IgD-negative memory B cell (primary cell): ENCODE measurements at regions not wholly inside any gene's neighbourhood (a gene's known extent, or its start where the extent isn't known, plus 50 kb on each side); places are given as distances from the start of the nearest gene placed in this dataset.

Source experiments
- H3K27ac Mint-ChIP-seq, 3 donors: one replicate each; pipeline ENCODE4 v1.8.0; 2020 to 2022; ENCODE audit warnings: mild to moderate bottlenecking in 3 of 3, mixed read lengths in 3 of 3, moderate library complexity in 1 of 3
- H3K27me3 Mint-ChIP-seq: one replicate; pipeline ENCODE4 v1.8.0; 2021; ENCODE audit warnings: mixed read lengths
- H3K36me3 Mint-ChIP-seq: one replicate; pipeline ENCODE4 v1.8.0; 2020; ENCODE audit warnings: mild to moderate bottlenecking, mixed read lengths
- H3K4me1 Mint-ChIP-seq, 3 donors: one replicate each; pipeline ENCODE4 v1.8.0; 2020 to 2022; ENCODE audit warnings: mixed read lengths in 3 of 3, mild to moderate bottlenecking in 1 of 3
- H3K4me3 Mint-ChIP-seq, 4 donors: one replicate each; pipeline ENCODE4 v1.8.0; 2020 to 2022; ENCODE audit warnings: mild to moderate bottlenecking in 4 of 4, mixed read lengths in 4 of 4, moderate library complexity in 3 of 4
- H3K9me3 Mint-ChIP-seq, 3 donors: one replicate each; pipeline ENCODE4 v1.8.0; 2020 to 2021; ENCODE audit warnings: mixed read lengths in 3 of 3, mild to moderate bottlenecking in 1 of 3

DNA sequence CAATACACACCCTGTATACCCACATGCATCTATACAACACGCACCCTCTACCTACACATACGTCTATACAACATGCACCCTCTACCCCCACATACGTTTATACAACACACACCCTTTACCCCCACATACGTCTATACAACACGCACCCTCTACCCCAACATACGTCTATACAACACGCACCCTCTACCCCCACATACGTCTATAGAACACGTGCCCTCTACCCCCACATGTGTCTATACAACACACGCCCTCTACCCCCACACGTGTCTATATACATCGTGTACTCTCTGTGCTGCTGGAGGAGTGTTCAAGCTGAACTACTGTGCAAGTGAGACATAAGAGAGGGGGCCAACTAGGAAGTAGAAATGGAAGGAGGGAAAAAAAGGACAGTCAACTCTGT, 621.7 kb upstream of the HS6ST1 start:
- no peak overlapping the region for H3K4me3 Mint-ChIP-seq
- no peaks in the 10 kb centered on the region for H3K36me3 Mint-ChIP-seq
- no peak overlapping the region for H3K27ac Mint-ChIP-seq
- peaks cover 2% of the 10 kb centered on the region for H3K27me3 Mint-ChIP-seq
- H3K4me1 Mint-ChIP-seq, result no peaks in the 10 kb centered on the region
- no peaks in the 10 kb centered on the region for H3K9me3 Mint-ChIP-seq

DNA sequence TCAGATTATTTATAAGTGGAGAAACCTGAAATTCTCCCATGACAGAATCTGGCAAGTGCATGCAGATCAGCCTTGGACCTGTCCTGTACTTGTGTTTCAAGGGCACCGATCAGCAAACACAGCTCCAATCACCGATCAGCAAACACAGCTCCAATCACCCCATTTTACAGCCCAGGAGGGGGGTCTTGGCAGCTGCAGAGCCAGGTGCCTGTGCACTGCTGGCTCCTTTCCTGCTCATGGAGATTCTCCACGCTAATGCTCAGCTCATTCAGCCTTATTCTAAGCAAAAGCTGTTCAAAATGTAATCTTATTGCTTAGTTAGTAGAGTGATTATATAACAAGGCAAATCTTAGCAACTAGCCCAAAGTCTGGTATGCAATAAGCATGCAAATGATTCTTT, 623.1 kb upstream of the HS6ST1 start:
- no peak overlapping the region for H3K27ac Mint-ChIP-seq
- no peaks in the 10 kb centered on the region for H3K4me1 Mint-ChIP-seq
- H3K4me3 Mint-ChIP-seq, result no peak overlapping the region
- H3K9me3 Mint-ChIP-seq, result no peaks in the 10 kb centered on the region
- H3K36me3 Mint-ChIP-seq, result no peaks in the 10 kb centered on the region
- H3K27me3 Mint-ChIP-seq, result peaks cover 2% of the 10 kb centered on the region

DNA sequence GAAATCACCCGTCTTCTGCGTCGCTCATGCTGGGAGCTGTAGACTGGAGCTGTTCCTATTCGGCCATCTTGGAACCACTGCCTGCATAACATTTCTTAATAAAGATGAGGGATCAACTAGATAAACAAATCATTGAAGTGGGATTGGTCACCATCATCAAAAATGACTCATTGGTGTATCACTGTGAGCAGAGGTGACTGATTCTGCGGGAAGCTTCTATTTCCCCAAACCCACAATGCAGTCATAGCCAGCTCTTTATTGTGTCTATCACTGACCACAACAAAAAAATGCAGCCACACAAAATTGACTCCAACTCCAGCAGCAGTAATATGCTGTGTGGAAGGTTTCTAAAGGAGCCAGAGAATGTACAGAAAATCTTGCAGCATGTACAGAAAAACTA, 630.7 kb upstream of the HS6ST1 start:
- H3K9me3 Mint-ChIP-seq, result peaks cover 3 to 4% (median 3%) of the 10 kb centered on the region in 3 donors
- no peak overlapping the region for H3K27ac Mint-ChIP-seq
- no peak overlapping the region for H3K4me3 Mint-ChIP-seq
- H3K27me3 Mint-ChIP-seq, result peaks cover 10% of the 10 kb centered on the region
- H3K4me1 Mint-ChIP-seq, result no peaks in the 10 kb centered on the region
- peaks cover 2% of the 10 kb centered on the region for H3K36me3 Mint-ChIP-seq

DNA sequence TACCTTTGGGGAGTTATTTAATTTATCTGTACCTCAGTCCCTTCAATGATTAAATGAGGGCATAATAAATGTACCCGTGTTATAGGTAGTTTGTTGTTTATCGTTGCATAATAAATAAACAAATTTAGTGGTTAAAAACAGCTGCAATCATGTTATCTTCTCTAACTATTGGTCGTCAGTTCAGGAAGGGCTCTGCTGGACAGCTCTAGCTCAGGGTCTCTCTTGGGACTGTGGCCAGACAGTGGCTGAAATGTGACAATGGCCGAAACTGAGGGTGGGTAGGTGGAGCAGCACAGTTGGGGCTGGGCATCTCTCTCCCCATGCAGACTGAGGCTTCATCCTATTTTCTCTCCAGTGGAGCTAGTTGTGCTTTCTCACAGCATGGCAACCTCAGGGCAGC, 632.1 kb upstream of the HS6ST1 start:
- Mint-ChIP-seq H3K9me3 (peaks cover 3 to 5% (median 4%) of the 10 kb centered on the region in 3 donors), H3K36me3 (peaks cover 2% of the 10 kb centered on the region), H3K27ac (no peak overlapping the region), H3K4me3 (peak overlapping the region in 1 of 4 donors; percentile 31), H3K27me3 (peaks cover 10% of the 10 kb centered on the region), H3K4me1 (no peaks in the 10 kb centered on the region)

DNA sequence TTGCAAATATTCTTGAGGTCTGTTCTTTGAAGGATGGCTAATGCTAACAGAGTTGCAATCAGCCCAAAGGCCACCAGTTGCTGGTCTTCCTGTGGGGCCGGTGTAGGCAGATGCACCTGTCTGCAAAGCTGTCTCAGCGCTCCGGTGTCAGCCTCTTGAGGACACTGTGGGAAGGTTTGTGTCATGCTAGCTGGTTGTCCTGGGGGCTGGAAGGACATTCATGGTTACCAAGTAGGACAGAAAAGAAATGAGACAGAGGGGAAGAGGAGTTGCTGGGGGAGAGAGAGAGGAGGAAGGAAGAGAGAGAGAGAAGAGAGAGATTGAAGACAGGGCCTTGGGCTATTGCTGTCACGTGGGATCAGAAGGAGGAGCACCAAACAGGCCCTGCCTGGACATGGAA, 639.6 kb upstream of the HS6ST1 start:
- peaks cover 1% of the 10 kb centered on the region for H3K36me3 Mint-ChIP-seq
- H3K27ac Mint-ChIP-seq, result no peak overlapping the region
- no peak overlapping the region for H3K4me3 Mint-ChIP-seq
- H3K27me3 Mint-ChIP-seq, result no peaks in the 10 kb centered on the region
- peaks cover 4 to 13% (median 10%) of the 10 kb centered on the region in 3 donors for H3K9me3 Mint-ChIP-seq
- no peaks in the 10 kb centered on the region for H3K4me1 Mint-ChIP-seq

DNA sequence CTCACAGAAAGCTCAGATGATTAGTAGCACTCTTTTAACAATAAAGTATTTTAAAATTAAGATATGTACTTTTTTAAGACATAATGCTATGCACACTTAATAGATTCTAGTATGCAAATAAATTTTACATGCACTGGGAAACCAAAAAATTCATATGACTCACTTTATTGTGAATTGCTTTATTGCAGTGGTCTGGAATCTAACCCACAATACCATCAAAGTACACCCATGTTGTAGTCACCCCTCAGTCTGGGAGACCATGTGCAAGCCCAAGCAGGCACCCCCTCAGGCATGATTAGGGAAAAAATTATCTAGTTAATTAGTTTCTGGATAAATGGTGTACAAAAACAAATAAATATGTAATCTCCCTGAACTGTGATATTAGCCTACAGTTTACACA, 649.0 kb upstream of the HS6ST1 start:
- Mint-ChIP-seq H3K4me3 (no peak overlapping the region), H3K4me1 (no peaks in the 10 kb centered on the region), H3K27me3 (no peaks in the 10 kb centered on the region), H3K27ac (no peak overlapping the region), H3K36me3 (no peaks in the 10 kb centered on the region), H3K9me3 (peaks cover 0 to 4% (median 0%) of the 10 kb centered on the region in 3 donors)

DNA sequence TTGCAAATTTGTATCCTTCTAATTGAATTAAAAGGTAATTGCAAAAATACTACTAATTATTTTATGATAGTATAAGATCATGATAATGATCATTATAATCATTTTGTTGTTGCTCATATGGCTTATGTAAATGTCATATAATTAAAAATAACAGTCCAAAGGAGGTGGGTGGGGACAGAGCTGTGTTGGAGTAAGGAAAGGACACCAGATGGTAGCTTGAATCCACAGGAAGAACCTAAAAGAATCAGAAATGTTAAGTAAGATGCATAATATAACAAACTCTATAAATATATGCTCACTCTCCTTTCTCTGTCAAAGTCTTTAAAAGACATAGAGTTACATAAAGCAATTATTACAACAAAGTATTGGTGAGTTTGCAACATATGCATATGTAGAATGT, 650.7 kb upstream of the HS6ST1 start:
- Mint-ChIP-seq H3K9me3 (no peaks in the 10 kb centered on the region), H3K4me1 (no peaks in the 10 kb centered on the region), H3K27ac (no peak overlapping the region)

DNA sequence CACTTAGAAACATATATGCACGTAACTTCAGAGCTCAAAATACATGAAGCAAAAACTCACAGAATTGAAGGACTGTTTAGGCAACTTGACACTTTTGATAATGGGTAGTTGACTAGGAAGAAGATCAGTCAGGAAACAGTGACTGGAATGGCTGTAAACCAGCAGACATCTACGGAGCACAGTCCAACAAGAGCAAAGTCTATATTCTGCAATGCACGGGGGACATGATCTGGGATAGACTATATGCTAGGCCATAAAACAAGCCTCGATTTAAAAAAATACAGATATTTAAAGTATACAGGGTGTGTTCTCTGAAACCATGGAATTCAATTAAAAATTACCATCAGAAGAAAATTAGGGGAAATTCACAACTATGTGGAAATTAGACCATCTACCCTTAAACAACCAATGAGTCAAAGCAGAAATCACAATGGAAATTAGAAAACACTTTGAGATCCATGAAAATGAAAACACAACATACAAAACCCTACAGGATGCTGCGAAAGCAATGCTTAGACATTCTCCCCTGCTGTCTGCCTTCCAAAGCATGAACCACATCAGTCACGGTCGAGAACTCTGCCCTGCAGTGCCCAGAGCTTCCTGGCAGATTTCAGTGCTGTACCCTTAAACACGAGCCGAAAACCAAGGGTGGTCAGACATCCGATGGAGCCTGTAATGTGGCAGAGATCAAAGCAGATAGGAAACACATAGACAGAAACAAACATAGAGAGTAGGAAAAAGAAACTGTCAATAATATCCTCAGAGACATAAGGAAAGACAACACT, 651.9 kb upstream of the HS6ST1 start:
- no peaks in the 10 kb centered on the region for H3K36me3 Mint-ChIP-seq
- no peaks in the 10 kb centered on the region for H3K9me3 Mint-ChIP-seq
- no peak overlapping the region for H3K27ac Mint-ChIP-seq
- H3K27me3 Mint-ChIP-seq, result peaks cover 2% of the 10 kb centered on the region
- no peak overlapping the region for H3K4me3 Mint-ChIP-seq
- no peaks in the 10 kb centered on the region for H3K4me1 Mint-ChIP-seq

More for the DNA sequence above, 650.7 kb upstream of the HS6ST1 start:
- Mint-ChIP-seq H3K27me3 (peaks cover 2% of the 10 kb centered on the region), H3K36me3 (no peaks in the 10 kb centered on the region), H3K4me3 (no peak overlapping the region)

DNA sequence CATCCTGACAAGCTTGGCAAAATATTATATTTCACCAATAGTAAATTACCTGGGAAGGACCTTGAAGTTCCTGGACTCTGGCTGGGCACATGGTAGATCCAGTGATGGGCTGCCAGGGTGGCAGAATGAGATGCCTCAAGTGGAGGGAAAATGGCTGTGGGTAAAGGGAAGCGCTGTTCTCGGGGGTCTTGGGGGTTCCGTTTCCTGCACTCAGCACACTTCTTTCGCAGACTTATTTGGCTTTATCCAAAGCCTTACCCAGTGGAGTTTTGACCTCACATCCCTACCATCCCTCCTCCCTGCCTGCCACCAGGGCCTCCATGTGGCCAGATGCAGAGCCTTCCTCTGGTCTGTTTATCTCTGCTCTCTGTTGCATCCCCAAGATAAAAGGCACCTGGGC, 654.9 kb upstream of the HS6ST1 start:
- Mint-ChIP-seq H3K27me3 (peaks cover 2% of the 10 kb centered on the region), H3K9me3 (no peaks in the 10 kb centered on the region), H3K4me1 (no peaks in the 10 kb centered on the region), H3K4me3 (no peak overlapping the region), H3K27ac (no peak overlapping the region), H3K36me3 (no peaks in the 10 kb centered on the region)

DNA sequence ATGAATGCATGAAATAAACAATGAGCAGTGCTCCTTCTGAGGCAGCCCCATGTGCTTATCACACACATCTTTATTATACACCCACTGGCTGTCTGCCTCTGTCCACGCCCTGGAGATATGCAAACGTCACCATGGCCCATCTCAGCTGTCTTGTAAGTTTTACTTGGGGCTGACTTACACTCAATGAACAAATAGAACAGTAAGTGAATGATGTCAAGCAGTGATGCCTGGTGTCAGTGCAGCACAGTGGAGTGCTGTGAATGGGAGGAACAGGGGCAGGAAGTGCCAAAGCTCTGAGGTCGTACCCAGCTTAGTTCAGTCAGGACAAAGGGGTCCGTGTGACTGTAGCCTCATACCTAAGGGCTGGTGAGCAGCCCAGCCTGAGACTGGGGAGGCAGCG, 659.5 kb upstream of the HS6ST1 start:
- Mint-ChIP-seq H3K9me3 (no peaks in the 10 kb centered on the region), H3K4me3 (no peak overlapping the region), H3K27ac (no peak overlapping the region)

DNA sequence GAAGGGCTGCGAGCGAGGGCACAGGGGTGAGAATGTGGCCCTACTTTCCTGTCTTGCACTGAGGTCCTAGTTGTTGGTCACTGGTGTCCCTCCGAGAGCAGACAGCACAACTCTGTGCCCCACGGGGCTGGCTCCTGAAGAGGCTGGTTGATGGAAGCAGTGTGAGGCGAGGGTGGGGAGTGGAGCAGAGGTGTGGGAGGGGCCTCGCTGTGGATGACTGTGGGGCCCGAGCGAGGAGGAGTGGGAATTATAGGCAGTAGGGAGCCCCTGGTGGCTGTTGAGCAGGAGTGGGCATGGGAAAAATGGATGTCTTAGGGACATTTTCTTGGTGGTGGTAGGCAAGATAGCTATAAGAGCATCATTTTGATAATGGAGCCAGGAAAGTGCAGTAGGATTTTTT, 660.5 kb upstream of the HS6ST1 start:
- H3K9me3 Mint-ChIP-seq, result no peaks in the 10 kb centered on the region
- no peak overlapping the region for H3K27ac Mint-ChIP-seq
- H3K4me3 Mint-ChIP-seq, result no peak overlapping the region
- H3K36me3 Mint-ChIP-seq, result no peaks in the 10 kb centered on the region
- peaks cover 6% of the 10 kb centered on the region for H3K27me3 Mint-ChIP-seq
- peaks cover 0 to 1% (median 0%) of the 10 kb centered on the region in 3 donors for H3K4me1 Mint-ChIP-seq

More for the DNA sequence above, 659.5 kb upstream of the HS6ST1 start:
- no peaks in the 10 kb centered on the region for H3K36me3 Mint-ChIP-seq
- peaks cover 6% of the 10 kb centered on the region for H3K27me3 Mint-ChIP-seq
- H3K4me1 Mint-ChIP-seq, result peaks cover 0 to 1% (median 0%) of the 10 kb centered on the region in 3 donors

DNA sequence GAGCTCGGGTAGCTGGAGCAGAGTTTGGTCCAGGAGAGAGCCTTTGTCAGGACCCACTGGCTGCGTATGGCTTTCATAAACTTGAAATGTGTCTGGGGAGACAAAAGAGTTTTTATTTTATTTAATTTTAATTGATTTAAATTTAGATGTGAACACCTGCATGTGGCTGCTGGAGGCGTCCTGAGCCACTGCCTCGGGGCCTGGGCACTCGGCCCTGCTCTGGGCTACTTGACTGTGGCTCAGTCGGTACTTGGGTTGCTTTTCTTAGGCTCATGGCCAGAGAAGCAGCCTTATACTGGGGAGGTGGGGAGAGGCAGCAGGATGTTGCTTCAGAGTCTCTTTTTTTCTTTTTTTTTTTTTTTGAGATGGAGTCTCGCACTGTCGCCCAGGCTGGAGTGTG, 661.8 kb upstream of the HS6ST1 start:
- no peak overlapping the region for H3K4me3 Mint-ChIP-seq
- H3K9me3 Mint-ChIP-seq, result no peaks in the 10 kb centered on the region
- peaks cover 0 to 1% (median 0%) of the 10 kb centered on the region in 3 donors for H3K4me1 Mint-ChIP-seq
- no peaks in the 10 kb centered on the region for H3K36me3 Mint-ChIP-seq
- no peak overlapping the region for H3K27ac Mint-ChIP-seq
- H3K27me3 Mint-ChIP-seq, result peaks cover 6% of the 10 kb centered on the region

DNA sequence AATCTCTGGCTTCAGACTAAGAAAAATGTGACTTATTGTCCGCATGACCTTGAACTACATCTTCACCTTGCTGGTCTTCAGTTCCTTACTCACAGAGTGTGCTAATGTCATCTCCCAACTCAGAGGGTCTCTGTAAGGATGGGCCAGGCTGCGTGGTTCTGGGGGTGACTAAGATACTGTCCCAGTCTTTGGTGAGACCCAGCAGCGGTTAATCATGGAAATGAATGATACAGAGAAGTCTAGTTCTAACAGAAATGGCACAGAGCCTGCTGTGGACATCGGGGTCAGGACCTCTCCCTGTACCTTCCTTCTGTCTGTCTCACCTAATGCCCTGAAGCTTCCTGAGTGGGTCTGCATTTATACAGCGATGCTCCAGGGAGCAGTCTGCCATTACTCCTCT, 662.7 kb upstream of the HS6ST1 start:
- Mint-ChIP-seq H3K27ac (no peak overlapping the region), H3K27me3 (peaks cover 6% of the 10 kb centered on the region), H3K9me3 (peaks cover 0 to 4% (median 0%) of the 10 kb centered on the region in 3 donors), H3K4me1 (peaks cover 0 to 1% (median 0%) of the 10 kb centered on the region in 3 donors), H3K4me3 (no peak overlapping the region), H3K36me3 (no peaks in the 10 kb centered on the region)

DNA sequence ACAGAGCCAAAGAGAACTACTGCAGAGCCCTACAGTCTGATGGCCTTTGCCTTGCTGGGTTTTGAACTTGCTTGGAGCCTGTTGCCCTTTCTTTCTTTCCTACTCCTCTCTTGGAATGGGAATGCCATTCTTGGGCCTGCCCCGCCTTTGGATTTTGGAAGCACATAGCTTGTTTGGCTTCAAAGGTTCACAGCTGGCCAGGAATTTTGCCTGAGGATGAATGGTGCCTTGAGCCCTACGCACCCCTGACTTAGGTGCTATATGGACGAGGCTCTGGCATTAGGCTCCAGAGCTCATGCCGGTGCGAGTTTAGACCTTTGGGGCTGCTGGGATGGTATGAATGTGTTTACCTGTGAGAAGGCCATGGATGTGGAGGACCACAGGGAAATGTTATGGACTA, 663.3 kb upstream of the HS6ST1 start:
- Mint-ChIP-seq H3K27me3 (peaks cover 6% of the 10 kb centered on the region), H3K4me3 (no peak overlapping the region), H3K36me3 (no peaks in the 10 kb centered on the region), H3K9me3 (peaks cover 0 to 4% (median 0%) of the 10 kb centered on the region in 3 donors), H3K27ac (no peak overlapping the region), H3K4me1 (peaks cover 0 to 1% (median 0%) of the 10 kb centered on the region in 3 donors)

DNA sequence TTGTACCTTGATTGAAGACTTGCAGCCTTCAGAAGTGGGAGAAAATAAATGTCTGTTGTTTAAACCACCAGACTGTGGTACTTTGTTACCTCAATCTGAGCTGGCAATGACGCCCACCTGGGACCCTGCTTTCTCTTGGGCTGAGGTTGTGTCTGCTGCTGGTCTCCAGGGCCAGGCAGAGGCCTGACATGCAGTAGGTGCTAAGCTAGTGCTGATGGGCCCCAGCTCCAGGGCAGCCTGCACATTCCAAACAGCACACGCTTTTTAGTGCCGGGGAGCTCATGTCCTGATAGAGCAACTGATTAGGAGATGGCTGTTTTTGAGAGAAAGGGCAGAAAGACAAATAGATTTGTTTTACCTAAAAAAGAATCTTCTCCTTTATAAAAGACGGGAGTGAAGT, 664.0 kb upstream of the HS6ST1 start:
- Mint-ChIP-seq H3K36me3 (no peaks in the 10 kb centered on the region), H3K27me3 (peaks cover 6% of the 10 kb centered on the region), H3K27ac (no peak overlapping the region), H3K4me3 (no peak overlapping the region), H3K4me1 (peaks cover 0 to 1% (median 0%) of the 10 kb centered on the region in 3 donors), H3K9me3 (peaks cover 0 to 4% (median 0%) of the 10 kb centered on the region in 3 donors)

DNA sequence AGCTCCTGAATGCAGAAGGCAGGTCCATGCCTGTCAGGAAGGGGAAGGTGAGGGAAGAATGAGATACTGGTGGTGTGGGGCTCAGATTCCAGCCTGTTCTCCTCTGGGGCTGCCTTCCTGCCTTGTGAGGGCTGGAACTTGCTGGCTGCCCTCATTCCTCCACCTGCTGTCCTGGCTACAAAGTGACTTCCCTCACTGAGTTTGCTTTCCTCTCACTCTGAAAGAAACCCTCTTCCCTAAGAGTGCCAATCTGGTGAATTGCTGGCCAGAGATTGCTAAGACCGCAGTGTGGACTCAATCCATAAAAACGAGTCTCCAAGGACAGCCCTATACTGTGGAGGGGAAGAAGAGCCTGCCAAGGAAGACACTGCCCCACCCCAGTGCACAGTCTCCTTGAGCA, 664.4 kb upstream of the HS6ST1 start:
- H3K27ac Mint-ChIP-seq, result no peak overlapping the region
- peaks cover 0 to 4% (median 0%) of the 10 kb centered on the region in 3 donors for H3K9me3 Mint-ChIP-seq
- peaks cover 0 to 1% (median 0%) of the 10 kb centered on the region in 3 donors for H3K4me1 Mint-ChIP-seq
- H3K27me3 Mint-ChIP-seq, result peaks cover 6% of the 10 kb centered on the region
- no peak overlapping the region for H3K4me3 Mint-ChIP-seq
- no peaks in the 10 kb centered on the region for H3K36me3 Mint-ChIP-seq
